NCI-H2029 (cell line): ENCODE measurements at regions not wholly inside any gene's neighbourhood (a gene's known extent, or its start where the extent isn't known, plus 50 kb on each side); places are given as distances from the start of the nearest gene placed in this dataset.
A peak's percentile ranks its signal among the peaks of the same experiment; 100 is the strongest.
"Not testable (repeated sequence)": the region's sequence is repeated elsewhere in the genome, so short reads cannot be mapped to it uniquely, and the experiment has no call there.

Source experiments
- DNase-seq: peaks from one replicate; lab custom pipeline; 2025; lab: John Stamatoyannopoulos, UW

GRCh38 chr6:126811321-126811720 is 307.1 kb upstream of the RSPO3 start:
- DNase-seq, result no peak

GRCh38 chr6:126812010-126812409 is 306.5 kb upstream of the RSPO3 start:
- DNase-seq, result no peak

GRCh38 chr6:126812651-126813050 is 305.8 kb upstream of the RSPO3 start:
- DNase-seq, result peak; percentile 9

GRCh38 chr6:126820634-126821033 is 297.8 kb upstream of the RSPO3 start:
- DNase-seq, result no peak

- no peak for DNase-seq
These were observed 296.8 kb upstream of the RSPO3 start for GRCh38 chr6:126821706-126822105.

- DNase-seq, result no peak
These were observed 294.2 kb upstream of the RSPO3 start for GRCh38 chr6:126824226-126824625.

GRCh38 chr6:126824815-126825214 is 293.7 kb upstream of the RSPO3 start:
- DNase-seq, result no peak

GRCh38 chr6:126826166-126826714 is 292.2 kb upstream of the RSPO3 start:
- no peak for DNase-seq

GRCh38 chr6:126831461-126831860 is 287.0 kb upstream of the RSPO3 start:
- no peak for DNase-seq

GRCh38 chr6:126842769-126843168 is 275.7 kb upstream of the RSPO3 start:
- no peak for DNase-seq

GRCh38 chr6:126848119-126848518 is 270.4 kb upstream of the RSPO3 start:
- DNase-seq, result no peak

GRCh38 chr6:126867641-126868040 is 250.8 kb upstream of the RSPO3 start:
- DNase-seq, result no peak

- DNase-seq, result no peak
These were observed 245.1 kb upstream of the RSPO3 start for GRCh38 chr6:126873351-126873750.

- no peak for DNase-seq
These were observed 244.7 kb upstream of the RSPO3 start for GRCh38 chr6:126873791-126874190.

- no peak for DNase-seq
These were observed 242.0 kb upstream of the RSPO3 start for GRCh38 chr6:126876446-126876845.

- DNase-seq, result no peak
These were observed 237.5 kb upstream of the RSPO3 start for GRCh38 chr6:126880964-126881363.

- no peak for DNase-seq
These were observed 232.4 kb upstream of the RSPO3 start for GRCh38 chr6:126886106-126886505.

- DNase-seq, result no peak
These were observed 229.4 kb upstream of the RSPO3 start for GRCh38 chr6:126888727-126889725.

GRCh38 chr6:126890055-126890454 is 228.4 kb upstream of the RSPO3 start:
- no peak for DNase-seq

GRCh38 chr6:126891158-126891557 is 227.3 kb upstream of the RSPO3 start:
- DNase-seq, result no peak

GRCh38 chr6:126892869-126893268 is 225.6 kb upstream of the RSPO3 start:
- not testable (repeated sequence) for DNase-seq

GRCh38 chr6:126897758-126898157 is 220.7 kb upstream of the RSPO3 start:
- DNase-seq, result no peak

GRCh38 chr6:126904176-126904575 is 214.3 kb upstream of the RSPO3 start:
- no peak for DNase-seq
